Neural progenitor cell (in vitro differentiated cells): ENCODE measurements at regions not wholly inside any gene's neighbourhood (a gene's known extent, or its start where the extent isn't known, plus 50 kb on each side); places are given as distances from the start of the nearest gene placed in this dataset.
A peak's percentile ranks its signal among the peaks of the same experiment; 100 is the strongest.

Experiments used
- DNase-seq: peaks from one replicate; pipeline ENCODE4 v3.0.0-alpha.2; 2016; ENCODE audit warnings: low spot score
- H2AFZ ChIP-seq: fragments of 200-600 bp; sonication (generic); replicated peaks from 2 replicates; pipeline ENCODE4 v1.6.1; 2016; ENCODE audit warnings: antibody characterized with exemption
- H3F3A ChIP-seq: fragments of 200-600 bp; sonication (generic); 2 replicates; pipeline ENCODE4 v1.6.1; 2016; ENCODE audit warnings: antibody characterized with exemption, low read depth
- H3K27ac ChIP-seq: fragments of 200-600 bp; sonication (generic); 2 replicates; pipeline ENCODE4 v1.5.1; 2016; ENCODE audit warnings: mild to moderate bottlenecking
- H3K27me3 ChIP-seq: fragments of 200-600 bp; sonication (generic); 2 replicates; pipeline ENCODE4 v1.6.1; 2016; ENCODE audit warnings: mild to moderate bottlenecking, moderate library complexity
- H3K36me3 ChIP-seq: fragments of 200-600 bp; sonication (generic); 2 replicates; pipeline ENCODE4 v1.5.1; 2016
- H3K4me1 ChIP-seq: fragments of 200-600 bp; sonication (generic); 2 replicates; pipeline ENCODE4 v1.6.1; 2016; ENCODE audit warnings: mixed run types
- H3K4me2 ChIP-seq: fragments of 200-600 bp; sonication (generic); 2 replicates; pipeline ENCODE4 v1.6.1; 2016
- H3K4me3 ChIP-seq: fragments of 200-600 bp; sonication (generic); 2 replicates; pipeline ENCODE4 v1.5.1; 2016
- H3K79me2 ChIP-seq: fragments of 200-600 bp; sonication (generic); 2 replicates; pipeline ENCODE4 v1.6.1; 2016; ENCODE audit warnings: low read depth
- H3K9ac ChIP-seq: fragments of 200-600 bp; sonication (generic); 2 replicates; pipeline ENCODE4 v1.6.1; 2016
- H3K9me3 ChIP-seq: fragments of 200-600 bp; sonication (generic); 2 replicates; pipeline ENCODE4 v1.5.1; 2016; ENCODE audit warnings: low read depth
- H4K20me1 ChIP-seq: fragments of 200-600 bp; sonication (generic); 2 replicates; pipeline ENCODE4 v1.6.1; 2016; ENCODE audit warnings: low read depth
- H3K27ac Mint-ChIP-seq: 3 replicates; pipeline ENCODE4 v1.8.0; 2021; ENCODE audit warnings: mixed read lengths
- H3K27me3 Mint-ChIP-seq: 2 replicates; pipeline ENCODE4 v1.8.0; 2022; ENCODE audit warnings: low read depth, mild to moderate bottlenecking, inconsistent platforms, moderate library complexity, mixed read lengths; ENCODE audit not compliant: insufficient read depth
- H3K36me3 Mint-ChIP-seq: 3 replicates; pipeline ENCODE4 v1.8.0; 2021; ENCODE audit warnings: mixed read lengths
- H3K4me1 Mint-ChIP-seq: 3 replicates; pipeline ENCODE4 v1.8.0; 2021; ENCODE audit warnings: mixed read lengths
- H3K4me3 Mint-ChIP-seq: 3 replicates; pipeline ENCODE4 v1.8.0; 2021; ENCODE audit warnings: mild to moderate bottlenecking, moderate library complexity, mixed read lengths
- H3K9me3 Mint-ChIP-seq: 3 replicates; pipeline ENCODE4 v1.8.0; 2020; ENCODE audit warnings: mixed read lengths
- CTCF ChIP-seq: fragments of 200-600 bp; sonication (generic); IDR thresholded peaks from 2 replicates; pipeline ENCODE4 v1.5.1; 2017; ENCODE audit warnings: antibody characterized with exemption, mild to moderate bottlenecking
- EZH2 ChIP-seq: fragments of 200-600 bp; sonication (generic); IDR thresholded peaks from 2 replicates; pipeline ENCODE4 v1.6.1; 2017; ENCODE audit warnings: antibody characterized with exemption, mild to moderate bottlenecking, moderate library complexity
- EZH2phosphoT487 ChIP-seq: fragments of 200-600 bp; sonication (generic); IDR thresholded peaks from 2 replicates; pipeline ENCODE4 v1.6.1; 2017; ENCODE audit warnings: antibody characterized with exemption

GRCh38 chr2:38178556-38179419, 102.8 kb upstream of the CYP1B1 start:
- Histone ChIP-seq H3K79me2 (no peaks in the 10 kb centered on the region), H3K27ac (no peak overlapping the region), H3K4me3 (no peak overlapping the region), H3K27me3 (no peaks in the 10 kb centered on the region), H3K9me3 (no peaks in the 10 kb centered on the region), H3K4me2 (no peak overlapping the region), H4K20me1 (no peaks in the 10 kb centered on the region), H3K36me3 (no peaks in the 10 kb centered on the region), H2AFZ (no peak overlapping the region), H3K9ac (no peak overlapping the region), H3K4me1 (no peaks in the 10 kb centered on the region), H3F3A (no peaks in the 10 kb centered on the region)
- Mint-ChIP-seq H3K27ac (no peak overlapping the region), H3K36me3 (no peaks in the 10 kb centered on the region), H3K27me3 (peaks cover 3% of the 10 kb centered on the region), H3K4me3 (no peak overlapping the region), H3K4me1 (peaks cover 20% of the 10 kb centered on the region), H3K9me3 (no peaks in the 10 kb centered on the region)
- no peak for DNase-seq
- TF ChIP-seq CTCF = no peak
- TF ChIP-seq EZH2phosphoT487 = no peak
- TF ChIP-seq EZH2 = no peak

DNA sequence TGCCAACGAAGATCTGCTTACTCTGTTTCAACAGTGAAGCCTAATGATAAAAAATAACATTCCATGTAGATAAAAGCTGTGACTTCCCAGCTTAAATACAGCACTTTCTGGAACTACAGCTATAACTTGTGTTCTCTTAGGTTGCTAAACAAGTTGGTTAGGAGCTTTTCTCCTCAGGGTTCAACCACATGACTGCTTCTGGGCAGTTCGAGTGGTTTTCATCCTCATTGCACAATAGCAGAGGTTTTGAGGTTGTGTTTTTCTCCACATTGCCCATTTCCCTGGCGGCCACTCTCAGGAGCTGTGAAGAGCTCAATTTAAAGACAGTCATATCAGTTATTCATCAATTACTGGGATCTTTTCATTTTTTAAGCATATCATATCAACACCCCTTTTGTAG, 102.2 kb upstream of the CYP1B1 start:
- Histone ChIP-seq H3K9me3 (no peaks in the 10 kb centered on the region), H3K79me2 (no peaks in the 10 kb centered on the region), H3K27me3 (no peaks in the 10 kb centered on the region), H4K20me1 (no peaks in the 10 kb centered on the region), H2AFZ (no peak overlapping the region), H3K4me1 (no peaks in the 10 kb centered on the region), H3K9ac (no peak overlapping the region), H3K27ac (no peak overlapping the region), H3K36me3 (no peaks in the 10 kb centered on the region), H3F3A (no peaks in the 10 kb centered on the region), H3K4me2 (no peak overlapping the region), H3K4me3 (no peak overlapping the region)
- peaks cover 3% of the 10 kb centered on the region for H3K27me3 Mint-ChIP-seq
- no peak for DNase-seq
- TF ChIP-seq EZH2phosphoT487 (no peak), CTCF (no peak), EZH2 (no peak)
- H3K4me3 Mint-ChIP-seq = no peak overlapping the region
- no peak overlapping the region for H3K27ac Mint-ChIP-seq
- no peaks in the 10 kb centered on the region for H3K9me3 Mint-ChIP-seq
- peaks cover 20% of the 10 kb centered on the region for H3K4me1 Mint-ChIP-seq
- no peaks in the 10 kb centered on the region for H3K36me3 Mint-ChIP-seq

- Mint-ChIP-seq H3K36me3 (no peaks in the 10 kb centered on the region), H3K9me3 (peaks cover 4% of the 10 kb centered on the region), H3K27me3 (peaks cover 3% of the 10 kb centered on the region), H3K4me1 (peaks cover 20% of the 10 kb centered on the region), H3K4me3 (no peak overlapping the region), H3K27ac (peak overlapping the region; percentile 25)
- H3K4me2 ChIP-seq = no peak overlapping the region
- no peaks in the 10 kb centered on the region for H3K4me1 ChIP-seq
- no peak overlapping the region for H3K9ac ChIP-seq
- no peaks in the 10 kb centered on the region for H3F3A ChIP-seq
- H3K27me3 ChIP-seq = no peaks in the 10 kb centered on the region
- H2AFZ ChIP-seq = no peak overlapping the region
- no peak for DNase-seq
- no peaks in the 10 kb centered on the region for H3K36me3 ChIP-seq
- H4K20me1 ChIP-seq = no peaks in the 10 kb centered on the region
- H3K9me3 ChIP-seq = no peaks in the 10 kb centered on the region
- no peak overlapping the region for H3K27ac ChIP-seq
- no peaks in the 10 kb centered on the region for H3K79me2 ChIP-seq
- H3K4me3 ChIP-seq = no peak overlapping the region
- no peak for TF ChIP-seq EZH2phosphoT487
- no peak for TF ChIP-seq EZH2
- TF ChIP-seq CTCF = no peak
These were observed 100.7 kb upstream of the CYP1B1 start for GRCh38 chr2:38176619-38177021.
